ENCODE measurements at regions not wholly inside any gene's neighbourhood (a gene's known extent, or its start where the extent isn't known, plus 50 kb on each side); places are given as distances from the start of the nearest gene placed in this dataset.

- H3K27ac ChIP-seq, result no peak overlapping the region
- TF ChIP-seq POLR2A (IDR thresholded peaks at IDR 0.05) (no peak), CTCF (IDR thresholded peaks at IDR 0.05) (no peak)
- H3K36me3 ChIP-seq, result no peaks in the 10 kb centered on the region
- no peaks in the 10 kb centered on the region for H3K27me3 ChIP-seq
- WGBS, 4 donors, result 84 to 87% (median 85%) methylated on average over 3 of the region's 3 CpGs
- H3K4me3 ChIP-seq, result no peak overlapping the region
- no peak for ATAC-seq
- intact Hi-C loops (cut with DNase I), result no loop called here
- no peak for DNase-seq
- H3K9me3 ChIP-seq, result peaks cover 0 to 12% (median 0%) of the 10 kb centered on the region in 12 donors
- H3K4me1 ChIP-seq, result no peaks in the 10 kb centered on the region
Measured at GRCh38 chr5:7970816-7971215, 101.9 kb downstream of the MTRR start.

- ATAC-seq, result no peak
- Histone ChIP-seq H3K4me1 (no peaks in the 10 kb centered on the region), H3K36me3 (no peaks in the 10 kb centered on the region), H3K9me3 (peaks cover 0 to 6% (median 0%) of the 10 kb centered on the region in 12 donors), H3K27me3 (no peaks in the 10 kb centered on the region), H3K27ac (no peak overlapping the region), H3K4me3 (no peak overlapping the region)
- TF ChIP-seq CTCF (IDR thresholded peaks at IDR 0.05) (no peak), POLR2A (IDR thresholded peaks at IDR 0.05) (no peak)
- no peak for DNase-seq
- WGBS, 4 donors, result 76 to 86% (median 80%) methylated on average over 5 of the region's 5 CpGs
- intact Hi-C loops (cut with DNase I), result no loop called here
Measured at GRCh38 chr5:7976411-7977190, 107.7 kb downstream of the MTRR start.

- no peak overlapping the region for H3K4me3 ChIP-seq
- 37 to 50% (median 38%) methylated on average over 1 of the region's 1 CpG for WGBS, 4 donors
- H3K27ac ChIP-seq, result no peak overlapping the region
- intact Hi-C loops (cut with DNase I), result no loop called here
- H3K9me3 ChIP-seq, result no peaks in the 10 kb centered on the region
- no peak for ATAC-seq
- no peak for DNase-seq
- H3K4me1 ChIP-seq, result no peaks in the 10 kb centered on the region
- TF ChIP-seq CTCF (IDR thresholded peaks at IDR 0.05) (no peak), POLR2A (IDR thresholded peaks at IDR 0.05) (no peak)
- no peaks in the 10 kb centered on the region for H3K27me3 ChIP-seq
- H3K36me3 ChIP-seq, result no peaks in the 10 kb centered on the region
Measured at GRCh38 chr5:7978114-7978513, 109.2 kb downstream of the MTRR start.

- Histone ChIP-seq H3K4me3 (no peak overlapping the region), H3K27ac (no peak overlapping the region), H3K9me3 (no peaks in the 10 kb centered on the region), H3K27me3 (no peaks in the 10 kb centered on the region), H3K4me1 (no peaks in the 10 kb centered on the region), H3K36me3 (no peaks in the 10 kb centered on the region)
- TF ChIP-seq POLR2A (IDR thresholded peaks at IDR 0.05) (no peak), CTCF (IDR thresholded peaks at IDR 0.05) (no peak)
- ATAC-seq (peak in 1 of 4 donors; percentile 39), DNase-seq (no peak)
- 54 to 75% (median 68%) methylated on average over 2 of the region's 2 CpGs for WGBS, 4 donors
- intact Hi-C loops (cut with DNase I), result no loop called here
Measured at GRCh38 chr5:7978991-7979390, 110.0 kb downstream of the MTRR start.

Data from heart left ventricle (tissue), 16 donors.